Peyer's patch (tissue), 4 donors: ENCODE measurements at regions not wholly inside any gene's neighbourhood (a gene's known extent, or its start where the extent isn't known, plus 50 kb on each side); places are given as distances from the start of the nearest gene placed in this dataset.

Experiments used
- DNase-seq, 3 donors: peaks; one replicate each; pipeline ENCODE4 v3.0.0-alpha.2; 2017 to 2019
- H3K27ac ChIP-seq, 4 donors: fragments of 200-600 bp; sonication (generic); one replicate each; pipeline ENCODE4 v1.5.1; 2016 to 2019
- H3K27me3 ChIP-seq, 2 donors: fragments of 200-600 bp; sonication (generic); one replicate each; pipeline ENCODE4 v1.5.1; 2019
- H3K36me3 ChIP-seq, 3 donors: fragments of 200-600 bp; sonication (generic); one replicate each; pipeline ENCODE4 v1.5.1; 2016 to 2019
- H3K4me1 ChIP-seq, 4 donors: fragments of 200-600 bp; sonication (generic); one replicate each; pipeline ENCODE4 v1.5.1; 2016 to 2019
- H3K4me3 ChIP-seq, 4 donors: fragments of 200-600 bp; sonication (generic); 1 replicate in 3 of 4; 2 replicates in 1 of 4; pipeline ENCODE4 v1.5.1; 2016 to 2019; ENCODE audit warnings: mild to moderate bottlenecking in 1 of 4
- H3K9me3 ChIP-seq, 4 donors: fragments of 200-600 bp; sonication (generic); one replicate each; pipeline ENCODE4 v1.5.1; 2016 to 2019; ENCODE audit warnings: mild to moderate bottlenecking in 1 of 4
- POLR2A ChIP-seq, 2 donors: fragments of 450-650 bp; IDR thresholded peaks; one replicate each; pipeline ENCODE4 v1.5.1; 2017; ENCODE audit warnings: antibody characterized with exemption in 2 of 2, mild to moderate bottlenecking in 2 of 2, moderate library complexity in 2 of 2
- TF ChIP-seq, protein P1 (sequence below), 6 experiments: fragments of 450-650 bp in 4 of 6; fragments of 200-600 bp in 2 of 6; sonication (generic) in 1 of 6; IDR thresholded peaks; one replicate each; pipeline ENCODE4 v1.5.1; 2017 to 2019; ENCODE audit warnings: antibody characterized with exemption in 6 of 6, mild to moderate bottlenecking in 3 of 6, moderate library complexity in 1 of 6

DNA sequence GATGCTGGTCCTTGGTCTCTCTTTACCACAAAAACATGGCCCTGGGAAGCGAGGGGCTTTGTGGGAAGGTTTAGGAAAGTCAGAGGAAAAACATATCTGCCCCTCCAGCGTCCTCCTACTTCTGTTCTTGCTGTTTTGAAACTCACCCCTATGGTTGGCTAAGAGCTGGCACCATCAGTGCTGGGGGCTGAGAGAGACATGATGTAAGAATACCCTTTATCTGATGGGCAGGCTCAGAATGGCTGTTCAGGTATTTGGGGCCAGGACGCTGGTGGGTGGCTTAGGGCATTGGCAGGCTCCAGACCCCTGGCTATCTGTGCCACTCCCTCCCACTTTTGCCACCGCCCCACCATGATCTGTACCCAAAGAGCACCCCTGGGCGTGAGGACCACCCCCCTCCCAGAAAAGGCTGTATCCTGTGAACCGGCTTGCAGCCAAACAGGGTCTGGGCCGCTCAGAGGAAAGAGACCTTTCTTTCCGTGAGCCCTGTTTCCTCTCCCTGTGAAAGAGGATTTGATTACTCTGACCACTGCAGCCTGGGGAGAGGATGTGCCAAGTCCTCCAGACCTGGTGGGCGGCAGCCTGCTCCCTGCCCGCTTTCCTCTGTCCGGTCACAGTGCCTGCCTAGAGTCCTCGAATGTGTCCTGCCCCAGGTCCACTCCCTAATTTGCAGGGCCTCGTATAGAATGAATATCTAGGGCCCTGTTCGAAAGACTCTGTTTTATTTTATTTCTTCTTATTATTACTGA, 61.3 kb upstream of the SLC6A6 start:
- no peak overlapping the region for H3K4me3 ChIP-seq
- TF ChIP-seq, protein P1, sequence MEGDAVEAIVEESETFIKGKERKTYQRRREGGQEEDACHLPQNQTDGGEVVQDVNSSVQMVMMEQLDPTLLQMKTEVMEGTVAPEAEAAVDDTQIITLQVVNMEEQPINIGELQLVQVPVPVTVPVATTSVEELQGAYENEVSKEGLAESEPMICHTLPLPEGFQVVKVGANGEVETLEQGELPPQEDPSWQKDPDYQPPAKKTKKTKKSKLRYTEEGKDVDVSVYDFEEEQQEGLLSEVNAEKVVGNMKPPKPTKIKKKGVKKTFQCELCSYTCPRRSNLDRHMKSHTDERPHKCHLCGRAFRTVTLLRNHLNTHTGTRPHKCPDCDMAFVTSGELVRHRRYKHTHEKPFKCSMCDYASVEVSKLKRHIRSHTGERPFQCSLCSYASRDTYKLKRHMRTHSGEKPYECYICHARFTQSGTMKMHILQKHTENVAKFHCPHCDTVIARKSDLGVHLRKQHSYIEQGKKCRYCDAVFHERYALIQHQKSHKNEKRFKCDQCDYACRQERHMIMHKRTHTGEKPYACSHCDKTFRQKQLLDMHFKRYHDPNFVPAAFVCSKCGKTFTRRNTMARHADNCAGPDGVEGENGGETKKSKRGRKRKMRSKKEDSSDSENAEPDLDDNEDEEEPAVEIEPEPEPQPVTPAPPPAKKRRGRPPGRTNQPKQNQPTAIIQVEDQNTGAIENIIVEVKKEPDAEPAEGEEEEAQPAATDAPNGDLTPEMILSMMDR (IDR thresholded peaks at IDR 0.05), result no peak
- TF ChIP-seq POLR2A (IDR thresholded peaks at IDR 0.05), result no peak
- DNase-seq, result no peak
- H3K36me3 ChIP-seq, result no peaks in the 10 kb centered on the region
- H3K27me3 ChIP-seq, result no peaks in the 10 kb centered on the region
- no peaks in the 10 kb centered on the region for H3K9me3 ChIP-seq
- no peak overlapping the region for H3K27ac ChIP-seq
- H3K4me1 ChIP-seq, result no peaks in the 10 kb centered on the region

DNA sequence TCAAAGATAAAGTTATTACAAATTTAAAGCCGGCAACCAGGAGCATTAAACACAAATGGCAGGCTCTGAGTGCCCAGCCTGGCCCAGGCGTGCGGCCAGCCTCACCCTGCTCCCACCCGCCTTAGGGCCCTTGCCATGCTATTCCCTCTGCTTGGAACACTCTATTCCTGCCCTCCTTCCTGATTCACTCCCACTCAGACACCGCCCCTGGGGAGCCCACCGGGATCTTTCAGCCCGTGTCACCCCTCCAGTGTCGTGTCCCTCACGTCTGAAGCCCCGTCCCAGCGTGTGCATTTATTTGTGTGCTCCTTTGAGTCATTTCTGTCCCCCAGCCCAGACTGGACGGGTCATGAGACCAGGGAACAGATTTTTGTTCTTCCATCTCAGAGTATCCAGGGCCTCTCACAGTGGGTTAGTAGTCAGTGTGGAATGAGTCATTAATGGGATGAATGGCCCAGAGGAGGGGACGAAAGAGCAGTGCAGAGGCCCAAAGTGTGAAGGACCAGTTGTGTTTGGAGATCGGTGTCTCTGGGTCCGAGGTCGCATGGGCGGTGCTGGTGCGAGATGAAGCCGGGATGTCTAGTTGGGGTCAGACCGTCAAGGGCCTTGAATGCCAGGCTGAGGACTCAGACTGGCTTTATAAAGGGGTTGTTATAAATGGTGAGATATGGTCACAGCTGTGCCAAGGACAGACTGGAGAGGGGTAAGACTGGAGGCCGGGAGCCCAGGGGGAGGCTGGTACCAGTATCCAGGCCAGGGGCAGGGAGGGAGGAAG, 58.9 kb upstream of the SLC6A6 start:
- H3K27me3 ChIP-seq, result no peaks in the 10 kb centered on the region
- no peaks in the 10 kb centered on the region for H3K36me3 ChIP-seq
- H3K4me3 ChIP-seq, result no peak overlapping the region
- no peaks in the 10 kb centered on the region for H3K9me3 ChIP-seq
- H3K4me1 ChIP-seq, result no peaks in the 10 kb centered on the region
- TF ChIP-seq, protein P1 (IDR thresholded peaks at IDR 0.05), result no peak
- TF ChIP-seq POLR2A (IDR thresholded peaks at IDR 0.05), result no peak
- H3K27ac ChIP-seq, result no peak overlapping the region
- no peak for DNase-seq

DNA sequence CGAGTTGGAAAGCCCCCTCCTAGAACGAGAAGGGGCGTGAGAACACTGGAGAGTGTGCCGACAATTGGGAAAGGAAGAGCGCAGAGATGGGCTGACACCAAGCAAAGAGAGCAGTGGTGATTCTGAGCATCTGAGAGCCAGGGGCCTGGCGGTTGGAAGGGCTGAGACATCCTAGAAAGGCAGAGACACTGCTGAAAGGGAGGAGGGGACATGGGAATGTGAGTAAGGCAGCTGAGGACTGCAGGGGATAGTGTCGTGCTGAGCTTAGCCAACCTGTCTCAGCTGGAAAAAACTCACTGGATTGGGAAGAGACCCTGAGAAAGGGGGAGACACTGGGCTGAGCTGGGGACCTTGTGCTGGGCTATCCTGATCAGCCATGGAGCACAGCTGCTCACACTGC, 58.1 kb upstream of the SLC6A6 start:
- H3K27ac ChIP-seq, result no peak overlapping the region
- TF ChIP-seq, protein P1 (IDR thresholded peaks at IDR 0.05), result no peak
- no peak for TF ChIP-seq POLR2A (IDR thresholded peaks at IDR 0.05)
- H3K36me3 ChIP-seq, result no peaks in the 10 kb centered on the region
- no peak overlapping the region for H3K4me3 ChIP-seq
- H3K4me1 ChIP-seq, result no peaks in the 10 kb centered on the region
- DNase-seq, result no peak
- H3K9me3 ChIP-seq, result no peaks in the 10 kb centered on the region
- no peaks in the 10 kb centered on the region for H3K27me3 ChIP-seq

DNA sequence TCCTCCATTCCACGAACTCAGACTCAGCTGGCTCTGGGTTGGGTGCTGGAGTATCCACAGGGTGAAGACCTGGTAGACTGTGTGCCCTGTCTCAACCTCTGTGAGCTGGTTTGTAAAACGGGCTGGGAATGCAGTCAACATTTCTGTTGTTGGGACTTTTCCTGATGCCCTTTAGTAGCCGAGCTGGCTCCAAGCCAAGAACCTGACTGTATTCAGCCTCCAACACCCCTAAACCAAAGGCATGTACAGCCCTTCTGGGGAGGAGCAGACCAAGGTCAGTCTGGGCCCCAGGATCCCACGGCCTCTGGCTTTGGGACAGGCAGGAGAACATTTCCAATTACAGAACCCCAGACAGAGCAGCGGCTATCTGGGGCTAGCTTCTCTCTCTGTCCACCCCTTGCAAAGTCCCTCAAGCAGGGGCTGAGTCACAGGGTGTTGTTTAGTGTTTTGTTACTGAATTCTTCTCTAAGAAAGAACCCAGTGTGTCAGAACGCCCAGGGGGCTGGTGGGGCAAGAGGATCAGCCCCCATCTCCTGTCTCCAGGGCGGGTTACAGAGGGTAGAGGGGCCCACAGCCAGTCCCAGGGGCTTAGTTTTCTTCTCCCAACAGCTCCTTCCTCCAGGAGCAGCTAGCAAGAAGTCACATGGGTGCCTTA, 56.8 kb upstream of the SLC6A6 start:
- Histone ChIP-seq H3K4me1 (no peaks in the 10 kb centered on the region), H3K36me3 (no peaks in the 10 kb centered on the region), H3K4me3 (no peak overlapping the region), H3K27me3 (no peaks in the 10 kb centered on the region), H3K9me3 (no peaks in the 10 kb centered on the region), H3K27ac (no peak overlapping the region)
- no peak for DNase-seq
- TF ChIP-seq POLR2A (IDR thresholded peaks at IDR 0.05), result no peak
- TF ChIP-seq, protein P1 (IDR thresholded peaks at IDR 0.05), result no peak

DNA sequence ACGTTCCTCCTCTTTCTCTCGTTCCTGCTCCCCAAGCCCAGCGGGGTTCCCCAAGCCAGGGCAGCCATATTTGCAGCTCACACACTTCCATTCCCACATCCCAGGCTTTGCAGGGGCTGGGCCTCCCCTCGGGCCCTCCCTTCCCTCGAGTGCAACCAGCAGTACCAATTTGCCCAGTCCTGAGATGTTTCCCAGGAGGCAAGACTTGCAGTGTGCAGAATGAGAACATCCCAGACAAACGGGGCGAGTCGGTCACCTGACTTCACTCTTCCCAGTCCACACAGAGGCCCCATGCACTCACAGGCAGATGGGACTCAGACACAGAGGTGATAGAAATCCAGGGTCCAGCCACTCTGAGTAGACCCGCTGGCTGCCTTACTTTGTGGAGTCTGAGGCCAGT, 56.2 kb upstream of the SLC6A6 start:
- no peak for DNase-seq
- TF ChIP-seq POLR2A (IDR thresholded peaks at IDR 0.05), result no peak
- TF ChIP-seq, protein P1 (IDR thresholded peaks at IDR 0.05), result no peak
- H3K9me3 ChIP-seq, result no peaks in the 10 kb centered on the region

More for the DNA sequence above, 56.2 kb upstream of the SLC6A6 start:
- Histone ChIP-seq H3K27me3 (no peaks in the 10 kb centered on the region), H3K27ac (no peak overlapping the region), H3K36me3 (no peaks in the 10 kb centered on the region), H3K4me1 (no peaks in the 10 kb centered on the region), H3K4me3 (no peak overlapping the region)
